T-helper 17 cell (primary cell): ENCODE measurements at regions not wholly inside any gene's neighbourhood (a gene's known extent, or its start where the extent isn't known, plus 50 kb on each side); places are given as distances from the start of the nearest gene placed in this dataset.
"Not testable (repeated sequence)": the region's sequence is repeated elsewhere in the genome, so short reads cannot be mapped to it uniquely, and the experiment has no call there.

Experiments used
- ATAC-seq: fragments of 150-1000 bp; cut with Tn5 transposase; 2 replicates; pipeline ENCODE4 v1.10.0; 2021; ENCODE audit warnings: mild to moderate bottlenecking, moderate library complexity
- DNase-seq, 3 donors: peaks; one replicate each; pipeline versions ENCODE4 v3.0.0 to v3.0.0-alpha.2; 2020 to 2021
- H3K9me3 ChIP-seq: one replicate; pipeline ENCODE4 v1.7.0; 2013; ENCODE audit warnings: low read length, mild to moderate bottlenecking; ENCODE audit not compliant: control insufficient read depth, poor library complexity, severe bottlenecking
- H3K27ac Mint-ChIP-seq: one replicate; pipeline ENCODE4 v1.8.0; 2022; ENCODE audit warnings: mild to moderate bottlenecking, moderate library complexity, mixed read lengths
- H3K27me3 Mint-ChIP-seq: one replicate; pipeline ENCODE4 v1.8.0; 2022; ENCODE audit warnings: mixed read lengths
- H3K36me3 Mint-ChIP-seq: one replicate; pipeline ENCODE4 v1.8.0; 2022; ENCODE audit warnings: low read depth, mixed read lengths
- H3K4me1 Mint-ChIP-seq: one replicate; pipeline ENCODE4 v1.8.0; 2022; ENCODE audit warnings: mild to moderate bottlenecking, mixed read lengths
- H3K4me3 Mint-ChIP-seq: one replicate; pipeline ENCODE4 v1.8.0; 2022; ENCODE audit warnings: mild to moderate bottlenecking, moderate library complexity, mixed read lengths

- ATAC-seq = no peak
- no peak overlapping the region for H3K4me3 Mint-ChIP-seq
Measured at GRCh38 chr12:34097213-34097612, 74.9 kb downstream of the ALG10 start.

DNA sequence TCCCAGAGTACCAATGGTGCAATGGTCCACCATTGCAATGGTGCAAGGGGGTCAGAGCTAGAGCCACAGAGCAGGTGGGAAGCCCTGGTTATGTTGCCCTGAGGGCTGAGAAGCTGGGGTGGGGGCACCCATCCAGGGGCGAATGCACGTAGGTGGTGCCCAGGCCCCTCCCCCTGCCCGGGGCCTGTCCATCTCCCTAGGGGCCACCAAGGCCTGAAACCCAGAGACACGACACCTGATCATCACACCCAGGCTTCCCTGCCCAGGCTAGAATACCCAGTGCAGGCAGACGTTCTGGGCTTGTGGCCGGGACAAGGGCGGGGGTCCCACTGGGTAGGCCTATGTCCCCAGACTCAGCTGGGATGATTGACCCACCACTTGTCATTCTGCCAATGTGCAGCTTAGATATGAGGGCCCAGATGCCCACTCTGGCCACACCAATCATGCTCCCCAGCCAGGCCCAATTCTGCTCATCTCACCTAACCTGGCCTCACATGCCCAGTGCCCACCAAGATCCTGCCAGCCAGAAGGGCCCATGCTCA is 83.2 kb downstream of the ALG10 start:
- Mint-ChIP-seq H3K4me3 (no peak overlapping the region), H3K36me3 (peaks cover 3% of the 10 kb centered on the region), H3K27ac (no peak overlapping the region), H3K27me3 (peaks cover 38% of the 10 kb centered on the region), H3K4me1 (no peaks in the 10 kb centered on the region)
- H3K9me3 ChIP-seq = no peaks in the 10 kb centered on the region
- DNase-seq (no peak), ATAC-seq (no peak)

More at GRCh38 chr12:34097213-34097612, 74.9 kb downstream of the ALG10 start:
- no peaks in the 10 kb centered on the region for H3K36me3 Mint-ChIP-seq
- peaks cover 29% of the 10 kb centered on the region for H3K27me3 Mint-ChIP-seq
- no peak for DNase-seq
- no peaks in the 10 kb centered on the region for H3K9me3 ChIP-seq
- H3K27ac Mint-ChIP-seq = no peak overlapping the region
- H3K4me1 Mint-ChIP-seq = no peaks in the 10 kb centered on the region

DNA sequence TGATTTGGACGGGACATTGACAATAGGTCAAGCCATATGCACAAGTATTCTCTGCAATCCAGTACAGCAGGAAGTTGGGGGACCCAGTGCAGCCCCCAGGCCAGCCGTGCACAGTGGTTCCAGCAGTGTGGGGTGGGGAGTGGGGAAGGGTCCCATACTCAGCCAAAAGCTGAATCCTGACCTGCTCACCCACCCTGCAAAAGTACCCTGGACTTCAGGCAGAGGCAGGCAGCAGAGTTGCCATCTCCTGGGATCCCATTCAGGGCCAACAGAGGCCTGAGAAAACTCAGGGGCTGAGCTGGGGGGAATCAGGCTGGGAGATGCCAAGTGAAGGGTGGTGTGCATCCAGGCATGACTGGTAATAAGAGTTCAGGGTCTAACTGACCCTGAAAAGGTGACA is 83.9 kb downstream of the ALG10 start:
- Mint-ChIP-seq H3K27me3 (peaks cover 42% of the 10 kb centered on the region), H3K27ac (no peak overlapping the region), H3K4me1 (no peaks in the 10 kb centered on the region), H3K36me3 (peaks cover 3% of the 10 kb centered on the region), H3K4me3 (no peak overlapping the region)
- DNase-seq = no peak
- H3K9me3 ChIP-seq = no peaks in the 10 kb centered on the region
- ATAC-seq = no peak

DNA sequence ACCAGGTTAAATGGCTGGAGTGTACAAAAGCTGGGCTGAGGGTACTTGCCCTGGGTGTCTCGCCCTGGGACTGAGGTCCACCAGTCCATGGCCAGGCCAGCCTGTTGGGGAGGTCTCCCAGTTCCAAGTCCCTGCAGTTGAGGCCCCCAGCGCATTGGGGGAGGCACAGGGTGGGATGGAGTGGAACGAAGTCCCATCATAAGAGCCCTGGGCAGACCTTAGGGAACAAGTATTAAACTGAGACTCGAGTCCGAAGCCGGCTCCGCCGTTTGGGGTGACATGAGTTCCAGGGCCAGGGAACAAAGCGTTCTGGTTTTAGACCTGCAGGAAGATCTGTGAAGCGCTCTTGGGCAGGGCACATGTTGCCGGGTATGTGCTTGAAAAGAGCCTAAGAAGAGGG is 84.7 kb downstream of the ALG10 start:
- Mint-ChIP-seq H3K4me3 (no peak overlapping the region), H3K27ac (no peak overlapping the region), H3K27me3 (peaks cover 36% of the 10 kb centered on the region), H3K4me1 (no peaks in the 10 kb centered on the region), H3K36me3 (peaks cover 3% of the 10 kb centered on the region)
- ATAC-seq (no peak), DNase-seq (no peak)
- H3K9me3 ChIP-seq = no peaks in the 10 kb centered on the region

DNA sequence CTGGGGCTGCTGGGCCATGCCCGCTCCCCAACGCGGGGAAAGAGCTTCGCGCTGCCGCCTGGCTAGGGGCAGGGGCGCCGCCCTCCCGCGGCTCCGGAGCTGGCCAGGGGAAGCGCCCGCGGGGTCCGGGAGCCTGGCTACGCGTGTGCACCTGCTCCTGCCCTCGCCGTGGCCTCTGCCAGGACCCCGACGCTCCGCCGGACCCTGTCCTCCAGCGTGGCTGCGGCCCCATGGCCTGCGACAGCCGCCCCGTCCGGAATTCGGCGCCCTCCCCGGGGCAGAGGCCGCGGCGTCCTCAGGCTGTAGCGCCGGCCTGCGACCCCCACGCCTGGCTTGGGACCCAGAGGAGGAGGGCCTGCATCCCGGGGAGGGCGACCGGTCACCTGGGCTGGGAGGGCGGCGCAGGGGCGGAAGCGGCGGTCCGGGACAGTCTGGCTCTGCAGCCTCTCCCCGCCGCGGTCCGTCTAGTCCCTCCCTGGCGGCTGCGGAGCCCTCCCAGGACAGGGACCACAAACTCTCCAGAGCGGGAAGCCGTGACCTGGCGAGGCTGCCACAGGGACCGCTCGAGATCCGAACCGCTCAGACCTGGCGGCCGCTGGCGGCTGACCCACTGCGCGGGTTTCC is 85.6 kb downstream of the ALG10 start:
- H3K36me3 Mint-ChIP-seq = peaks cover 3% of the 10 kb centered on the region
- no peak overlapping the region for H3K27ac Mint-ChIP-seq
- no peaks in the 10 kb centered on the region for H3K4me1 Mint-ChIP-seq
- ATAC-seq (no peak), DNase-seq (no peak)
- H3K9me3 ChIP-seq = no peaks in the 10 kb centered on the region
- H3K4me3 Mint-ChIP-seq = no peak overlapping the region
- H3K27me3 Mint-ChIP-seq = peaks cover 27% of the 10 kb centered on the region

GRCh38 chr12:34108405-34108803 is 86.1 kb downstream of the ALG10 start:
- H3K27me3 Mint-ChIP-seq = peaks cover 26% of the 10 kb centered on the region
- no peak for DNase-seq
- no peak overlapping the region for H3K4me3 Mint-ChIP-seq
- H3K4me1 Mint-ChIP-seq = no peaks in the 10 kb centered on the region
- no peak for ATAC-seq
- peaks cover 3% of the 10 kb centered on the region for H3K36me3 Mint-ChIP-seq
- H3K27ac Mint-ChIP-seq = no peak overlapping the region
- H3K9me3 ChIP-seq = no peaks in the 10 kb centered on the region

- ATAC-seq (no peak), DNase-seq (no peak)
- Mint-ChIP-seq H3K4me1 (no peaks in the 10 kb centered on the region), H3K36me3 (peaks cover 3% of the 10 kb centered on the region), H3K27me3 (peaks cover 26% of the 10 kb centered on the region), H3K4me3 (no peak overlapping the region), H3K27ac (no peak overlapping the region)
- H3K9me3 ChIP-seq = no peaks in the 10 kb centered on the region
Measured at GRCh38 chr12:34108967-34109366, 86.7 kb downstream of the ALG10 start.

DNA sequence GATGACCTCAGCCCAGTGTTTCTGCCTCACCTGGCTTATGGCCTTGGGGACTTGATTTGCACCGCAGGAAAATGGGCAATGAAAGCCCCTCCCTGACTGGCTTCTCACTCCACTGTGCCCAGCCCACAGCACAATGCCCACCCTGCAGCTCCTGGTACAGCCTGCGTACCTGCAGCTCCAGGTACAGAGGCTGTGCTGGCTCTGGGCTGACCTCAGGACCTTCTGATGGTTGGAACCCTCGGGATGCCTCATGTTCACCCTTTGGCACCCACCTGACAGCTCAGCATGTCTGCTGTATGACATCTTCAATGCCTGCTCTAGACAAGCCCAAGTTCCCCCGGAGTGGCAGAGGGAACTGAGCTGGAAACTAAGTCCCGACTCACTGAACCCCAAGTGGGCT is 87.1 kb downstream of the ALG10 start:
- ATAC-seq (no peak), DNase-seq (no peak)
- Mint-ChIP-seq H3K4me3 (no peak overlapping the region), H3K4me1 (no peaks in the 10 kb centered on the region), H3K27ac (no peak overlapping the region), H3K27me3 (peaks cover 26% of the 10 kb centered on the region), H3K36me3 (peaks cover 3% of the 10 kb centered on the region)
- H3K9me3 ChIP-seq = no peaks in the 10 kb centered on the region

DNA sequence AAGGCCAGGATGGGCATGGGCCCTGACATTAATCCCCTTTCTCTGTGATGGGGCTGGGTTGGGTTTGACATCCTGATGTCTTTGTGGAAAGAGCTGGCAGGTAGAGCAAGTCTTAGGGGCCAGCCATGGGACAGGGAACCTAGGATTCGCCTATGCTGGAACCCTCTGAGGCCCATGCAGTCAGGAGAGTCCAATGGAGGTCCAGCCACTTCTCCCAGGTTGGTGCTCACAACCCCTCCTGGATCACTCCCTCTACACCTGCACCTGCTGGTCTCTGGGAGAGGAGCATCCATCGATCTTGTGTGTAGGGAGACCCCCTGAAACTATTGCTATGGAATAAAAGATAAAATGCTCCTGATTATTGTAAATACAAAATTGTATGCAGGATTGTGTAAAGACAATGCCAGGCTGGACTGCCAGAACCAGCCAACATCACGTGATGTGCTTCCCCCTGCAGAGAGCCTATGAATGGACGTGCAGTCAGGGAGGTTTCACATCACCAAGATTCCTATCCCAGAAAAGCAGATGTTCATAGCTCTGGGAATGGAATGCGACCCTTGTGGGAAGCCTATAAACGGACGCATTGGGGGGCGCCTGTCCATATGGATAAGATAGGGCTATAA is 87.7 kb downstream of the ALG10 start:
- H3K27ac Mint-ChIP-seq, ATAC-seq, H3K4me3 Mint-ChIP-seq: not testable (repeated sequence)

DNA sequence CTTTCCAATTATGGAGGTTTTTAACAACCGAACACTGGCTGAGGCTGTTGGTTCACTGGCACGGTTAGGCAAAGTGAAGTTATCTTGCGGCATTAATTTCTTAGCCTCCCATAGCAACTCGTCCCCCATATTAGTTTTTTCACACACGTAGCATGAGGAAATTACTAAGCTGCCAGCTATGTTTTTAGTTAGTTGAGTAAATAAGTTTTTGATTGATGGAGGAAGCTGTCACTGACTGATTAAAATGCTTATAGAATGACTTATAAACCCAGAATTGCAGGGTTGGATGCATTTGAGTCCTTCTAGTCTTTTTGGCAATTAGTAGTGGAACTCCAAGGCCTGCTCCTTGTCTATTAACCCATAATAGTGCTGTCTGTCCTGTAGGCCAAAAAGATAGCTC is 97.1 kb downstream of the ALG10 start:
- DNase-seq = no peak
- Mint-ChIP-seq H3K36me3 (no peaks in the 10 kb centered on the region), H3K27ac (no peak overlapping the region), H3K4me3 (no peak overlapping the region), H3K4me1 (no peaks in the 10 kb centered on the region), H3K27me3 (no peaks in the 10 kb centered on the region)
- ATAC-seq = no peak
- H3K9me3 ChIP-seq = no peaks in the 10 kb centered on the region

More for the DNA sequence above, 87.7 kb downstream of the ALG10 start:
- H3K36me3 Mint-ChIP-seq, H3K4me1 Mint-ChIP-seq, H3K9me3 ChIP-seq, DNase-seq: not testable (repeated sequence)
- H3K27me3 Mint-ChIP-seq = peaks cover 26% of the 10 kb centered on the region

DNA sequence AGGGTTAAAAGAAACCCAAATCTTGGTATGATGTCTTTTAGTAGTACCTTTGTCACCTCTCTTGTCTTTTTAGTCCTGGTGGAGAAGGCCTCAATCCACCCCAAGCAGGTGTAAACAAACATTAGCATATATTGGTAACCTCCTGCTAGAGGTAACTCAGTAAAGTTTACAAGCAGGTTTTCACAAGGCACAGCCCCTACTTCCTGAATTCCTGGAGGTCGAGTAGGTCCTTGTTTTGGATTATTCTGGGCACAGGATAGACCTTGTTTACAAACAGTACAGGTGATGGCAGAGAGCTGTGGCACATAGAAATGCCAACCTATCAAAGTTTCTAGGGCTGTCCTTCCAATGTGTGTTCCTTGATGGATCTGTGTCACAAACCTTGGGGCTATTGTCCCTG is 99.1 kb downstream of the ALG10 start:
- H3K4me3 Mint-ChIP-seq = no peak overlapping the region
- no peaks in the 10 kb centered on the region for H3K27me3 Mint-ChIP-seq
- H3K36me3 Mint-ChIP-seq = no peaks in the 10 kb centered on the region
- H3K4me1 Mint-ChIP-seq = peaks cover 11% of the 10 kb centered on the region
- no peak for ATAC-seq
- DNase-seq = no peak
- H3K9me3 ChIP-seq = no peaks in the 10 kb centered on the region
- H3K27ac Mint-ChIP-seq = no peak overlapping the region

- not testable (repeated sequence) for H3K27ac Mint-ChIP-seq, H3K27me3 Mint-ChIP-seq, H3K36me3 Mint-ChIP-seq, H3K4me3 Mint-ChIP-seq, H3K9me3 ChIP-seq
- peak in 1 of 3 donors; percentile 35 for DNase-seq
- peaks cover 16% of the 10 kb centered on the region for H3K4me1 Mint-ChIP-seq
- ATAC-seq = peak; percentile 75
Measured at GRCh38 chr12:34123092-34123491, 100.8 kb downstream of the ALG10 start.

DNA sequence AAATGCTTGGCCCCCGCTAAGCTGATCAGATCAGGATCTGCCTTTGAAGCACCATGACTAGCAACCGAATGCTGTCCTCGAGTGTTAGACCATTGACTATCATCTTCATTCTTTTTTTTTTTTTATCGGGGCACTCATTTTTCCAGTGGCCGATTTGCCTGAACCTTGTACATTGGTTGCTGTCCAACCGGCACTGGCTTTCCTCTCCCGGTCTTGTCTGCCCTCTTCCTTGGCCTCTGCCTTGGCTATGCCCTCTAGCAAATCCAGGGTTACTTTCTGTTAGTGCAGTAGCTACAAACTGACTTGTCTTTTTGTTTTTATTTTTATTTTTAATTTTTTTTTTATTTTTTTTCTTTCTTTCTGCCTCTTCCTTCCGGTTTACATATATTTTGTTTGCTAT is 102.3 kb downstream of the ALG10 start:
- Mint-ChIP-seq H3K4me3 (no peak overlapping the region), H3K27ac (no peak overlapping the region), H3K4me1 (peaks cover 16% of the 10 kb centered on the region), H3K27me3 (peaks cover 18% of the 10 kb centered on the region), H3K36me3 (peaks cover 6% of the 10 kb centered on the region)
- H3K9me3 ChIP-seq = no peaks in the 10 kb centered on the region
- DNase-seq = no peak
- no peak for ATAC-seq

GRCh38 chr12:34126239-34126641 is 103.9 kb downstream of the ALG10 start:
- Mint-ChIP-seq H3K36me3 (peaks cover 6% of the 10 kb centered on the region), H3K27me3 (peaks cover 20% of the 10 kb centered on the region), H3K4me3 (peak overlapping the region; percentile 85), H3K27ac (peak overlapping the region; percentile 32), H3K4me1 (peaks cover 16% of the 10 kb centered on the region)
- H3K9me3 ChIP-seq = no peaks in the 10 kb centered on the region
- ATAC-seq (no peak), DNase-seq (no peak)
